ENCODE measurements at regions not wholly inside any gene's neighbourhood (a gene's known extent, or its start where the extent isn't known, plus 50 kb on each side); places are given as distances from the start of the nearest gene placed in this dataset.
"Not testable (repeated sequence)": the region's sequence is repeated elsewhere in the genome, so short reads cannot be mapped to it uniquely, and the experiment has no call there.

DNA sequence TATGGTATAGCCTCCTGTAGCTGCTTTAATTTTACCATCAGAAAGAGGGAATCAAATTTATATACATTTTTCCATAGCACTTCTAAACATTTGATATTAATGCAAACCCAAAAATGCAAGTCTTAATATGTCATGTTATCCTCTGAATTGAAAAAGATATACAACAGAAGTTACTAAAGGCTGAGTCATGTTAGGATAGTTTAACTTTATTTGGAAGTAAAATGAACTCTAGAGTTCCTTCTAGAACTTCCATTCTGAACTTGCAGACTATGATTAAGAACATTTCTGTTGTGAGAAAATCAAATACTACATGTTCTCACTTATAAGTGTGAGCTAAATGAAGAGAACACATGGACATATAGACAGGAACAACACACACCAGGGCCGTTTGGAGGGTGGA lies 317.3 kb upstream of the PRR16 start:
- Histone ChIP-seq H4K8ac (ENCODE audit: low read depth in 2 of 2, low read length in 2 of 2) (peak overlapping the region; percentile 96 to 99), H3K4me1 (ENCODE audit: control insufficient read depth, insufficient read depth, low read length) (peaks cover 10% of the 10 kb centered on the region), H3K9me3 (ENCODE audit: control insufficient read depth, insufficient read depth, low read length) (peaks cover 9% of the 10 kb centered on the region), H3K27me3 (ENCODE audit: control insufficient read depth, insufficient read depth, low read length) (no peaks in the 10 kb centered on the region), H3K9ac (ENCODE audit: low read depth, low read length) (peak overlapping the region; percentile 28; the same call in 1 of the 2 replicates), H3K9me1 (ENCODE audit: insufficient read depth, low read length) (peaks cover 2% of the 10 kb centered on the region), H2AK9ac (replicated peaks; ENCODE audit: low read depth, low read length, poor library complexity) (no peak overlapping the region), H4K91ac (ENCODE audit: insufficient read depth, low read depth, low read length) (peak overlapping the region; percentile 98), H2BK15ac (ENCODE audit: low read depth, low read length) (peak overlapping the region; percentile 100; the same call in 2 of the 3 replicates), H3K27ac (ENCODE audit: insufficient read depth, low read length) (peak overlapping the region; percentile 100), H2BK120ac (ENCODE audit: low read depth, low read length) (peak overlapping the region; percentile 100), H3K56ac (ENCODE audit: extremely low read depth, insufficient read depth, low read length) (peak overlapping the region; percentile 96), H3K14ac (replicated peaks; ENCODE audit: low read depth, low read length) (peak overlapping the region; percentile 100), H3K36me3 (ENCODE audit: control insufficient read depth, insufficient read depth, low read length) (no peaks in the 10 kb centered on the region), H2AK5ac (ENCODE audit: low read depth, low read length) (peak overlapping the region; percentile 93; the same call in 1 of the 2 replicates), H2AFZ (replicated peaks; ENCODE audit: low read length, poor library complexity) (no peak overlapping the region), H3K18ac (ENCODE audit: low read depth, low read length) (peak overlapping the region; percentile 100), H3K4me3 (ENCODE audit: insufficient read depth, low read depth, low read length) (no peak overlapping the region), H4K5ac (ENCODE audit: low read depth, low read length) (peak overlapping the region; percentile 99), H2BK5ac (ENCODE audit: low read depth, low read length, poor library complexity, severe bottlenecking) (peak overlapping the region; percentile 100), H3K23ac (ENCODE audit: low read depth, low read length) (peak overlapping the region; percentile 99; the same call in 1 of the 2 replicates), H3K79me1 (ENCODE audit: low read depth in 1 of 2, low read length in 2 of 2) (no peaks in the 10 kb centered on the region), H3K4ac (ENCODE audit: low read depth, low read length) (peak overlapping the region; percentile 100), H4K20me1 (ENCODE audit: insufficient read depth, low read length) (no peaks in the 10 kb centered on the region), H2BK20ac (ENCODE audit: low read depth, low read length) (peak overlapping the region; percentile 100), H3K4me2 (ENCODE audit: low read depth, low read length) (peak overlapping the region; percentile 15; the same call in 1 of the 2 replicates)
- ChIA-PET POLR2A (ENCODE audit: unreplicated experiment) (interaction anchor here (0.6 kb wide), 1 partner anchor 11 kb away, joined by 3 read pairs; no protein-coding TSS in a partner anchor), CTCF (no interaction called here)
- TF ChIP-seq NFE2L2 (IDR thresholded peaks at IDR 0.05; ENCODE audit: low read depth, low read length) = peak; percentile 76
- TF ChIP-seq FOS (IDR thresholded peaks at IDR 0.05; ENCODE audit: low read depth, low read length) = 0 out of 2 replicates have a peak, but pooled peaks have one; percentile 32
- no peak for TF ChIP-seq MXI1 (IDR thresholded peaks at IDR 0.05; ENCODE audit: borderline replicate concordance, low read depth, low read length)
- TF ChIP-seq, protein P1, sequence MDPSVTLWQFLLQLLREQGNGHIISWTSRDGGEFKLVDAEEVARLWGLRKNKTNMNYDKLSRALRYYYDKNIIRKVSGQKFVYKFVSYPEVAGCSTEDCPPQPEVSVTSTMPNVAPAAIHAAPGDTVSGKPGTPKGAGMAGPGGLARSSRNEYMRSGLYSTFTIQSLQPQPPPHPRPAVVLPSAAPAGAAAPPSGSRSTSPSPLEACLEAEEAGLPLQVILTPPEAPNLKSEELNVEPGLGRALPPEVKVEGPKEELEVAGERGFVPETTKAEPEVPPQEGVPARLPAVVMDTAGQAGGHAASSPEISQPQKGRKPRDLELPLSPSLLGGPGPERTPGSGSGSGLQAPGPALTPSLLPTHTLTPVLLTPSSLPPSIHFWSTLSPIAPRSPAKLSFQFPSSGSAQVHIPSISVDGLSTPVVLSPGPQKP (IDR thresholded peaks at IDR 0.05; ENCODE audit: borderline replicate concordance, low read depth, low read length) = no peak
- TF ChIP-seq MAFK (IDR thresholded peaks at IDR 0.05; ENCODE audit: low read depth, low read length) = peak; percentile 30; the same call in 1 of the 2 replicates
- TF ChIP-seq CEBPB (IDR thresholded peaks at IDR 0.05; ENCODE audit: low read depth, low read length) = no peak
- no peak for TF ChIP-seq CHD1 (IDR thresholded peaks at IDR 0.05; ENCODE audit: low read depth, low read length)
- WGBS, 2 experiments (ENCODE audit: extremely low coverage in 2 of 2, insufficient read length in 1 of 2) = no CpG with 5 or more reads among the region's 1 CpG
- peak; percentile 73 for DNase-seq
- in situ Hi-C loops (cut with MboI; ENCODE audit: low sequenced_read_pairs) = no loop called here
- intact Hi-C loops (cut with micrococcal nuclease) = no loop called here
- BruUV-seq (replicated peaks) = no TSS peak
- dilution Hi-C loops (cut with HindIII; ENCODE audit: low sequenced_read_pairs, unreplicated experiment) = no loop called here
- ATAC-seq (ENCODE audit: low read depth) = peak; percentile 91

DNA sequence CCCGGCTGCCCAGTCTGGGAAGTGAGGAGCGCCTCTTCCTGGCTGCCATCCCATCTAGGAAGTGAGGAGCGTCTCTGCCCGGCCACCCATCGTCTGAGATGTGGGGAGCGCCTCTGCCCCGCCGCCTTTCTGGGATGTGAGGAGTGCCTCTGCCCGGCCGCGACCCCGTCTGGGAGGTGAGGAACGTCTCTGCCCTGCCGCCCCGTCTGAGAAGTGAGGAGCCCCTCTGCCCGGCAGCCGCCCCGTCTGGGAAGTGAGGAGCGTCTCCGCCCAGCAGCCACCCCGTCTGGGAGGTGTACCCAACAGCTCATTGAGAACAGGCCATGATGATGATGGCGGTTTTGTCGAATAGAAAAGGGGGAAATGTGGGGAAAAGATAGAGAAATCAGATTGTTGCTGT lies 316.2 kb upstream of the PRR16 start:
- H3K9ac ChIP-seq (ENCODE audit: low read depth, low read length); H3K23ac ChIP-seq (ENCODE audit: low read depth, low read length); BruUV-seq (replicated peaks); H4K20me1 ChIP-seq (ENCODE audit: insufficient read depth, low read length); H3K14ac ChIP-seq (replicated peaks; ENCODE audit: low read depth, low read length); H3K4me2 ChIP-seq (ENCODE audit: low read depth, low read length); H2BK120ac ChIP-seq (ENCODE audit: low read depth, low read length); H2BK15ac ChIP-seq (ENCODE audit: low read depth, low read length); H2AFZ ChIP-seq (replicated peaks; ENCODE audit: low read length, poor library complexity); H2AK5ac ChIP-seq (ENCODE audit: low read depth, low read length); H3K9me3 ChIP-seq (ENCODE audit: control insufficient read depth, insufficient read depth, low read length); POLR2A ChIA-PET (ENCODE audit: unreplicated experiment); H3K79me1 ChIP-seq (ENCODE audit: low read depth in 1 of 2, low read length in 2 of 2); H3K4me3 ChIP-seq (ENCODE audit: insufficient read depth, low read depth, low read length); H3K4ac ChIP-seq (ENCODE audit: low read depth, low read length); ATAC-seq (ENCODE audit: low read depth); dilution Hi-C loops (cut with HindIII; ENCODE audit: low sequenced_read_pairs, unreplicated experiment); H3K9me1 ChIP-seq (ENCODE audit: insufficient read depth, low read length); H3K18ac ChIP-seq (ENCODE audit: low read depth, low read length); H4K91ac ChIP-seq (ENCODE audit: insufficient read depth, low read depth, low read length); H3K56ac ChIP-seq (ENCODE audit: extremely low read depth, insufficient read depth, low read length); DNase-seq; H4K8ac ChIP-seq (ENCODE audit: low read depth in 2 of 2, low read length in 2 of 2); H2BK20ac ChIP-seq (ENCODE audit: low read depth, low read length); intact Hi-C loops (cut with micrococcal nuclease); H3K27ac ChIP-seq (ENCODE audit: insufficient read depth, low read length); H2AK9ac ChIP-seq (replicated peaks; ENCODE audit: low read depth, low read length, poor library complexity); H2BK5ac ChIP-seq (ENCODE audit: low read depth, low read length, poor library complexity, severe bottlenecking); H3K27me3 ChIP-seq (ENCODE audit: control insufficient read depth, insufficient read depth, low read length); H4K5ac ChIP-seq (ENCODE audit: low read depth, low read length); H3K36me3 ChIP-seq (ENCODE audit: control insufficient read depth, insufficient read depth, low read length); in situ Hi-C loops (cut with MboI; ENCODE audit: low sequenced_read_pairs); CTCF ChIA-PET: not testable (repeated sequence)
- peaks cover 14% of the 10 kb centered on the region for H3K4me1 ChIP-seq (ENCODE audit: control insufficient read depth, insufficient read depth, low read length)
- no CpG with 5 or more reads among the region's 23 CpGs for WGBS, 2 experiments (ENCODE audit: extremely low coverage in 2 of 2, insufficient read length in 1 of 2)
